K562 (cell line): ENCODE measurements at regions not wholly inside any gene's neighbourhood (a gene's known extent, or its start where the extent isn't known, plus 50 kb on each side); places are given as distances from the start of the nearest gene placed in this dataset.

Source experiments
- JUNB ChIP-seq: fragments of 450-650 bp; formaldehyde crosslinking; conservative IDR thresholded peaks from 2 replicates; pipeline ENCODE4 v1.4.0; 2020; ENCODE audit warnings: mild to moderate bottlenecking
- KAT8 ChIP-seq: fragments of 450-650 bp; IDR thresholded peaks from 2 replicates; pipeline ENCODE4 v1.6.1; 2016; ENCODE audit warnings: low read depth, mild to moderate bottlenecking
- MED1 ChIP-seq: sonication (generic); formaldehyde crosslinking; IDR thresholded peaks from 2 replicates; pipeline ENCODE4 v1.8.1; 2023; ENCODE audit warnings: missing genetic modification reagents, borderline replicate concordance
- POLR2AphosphoS5 ChIP-seq: IDR thresholded peaks from 2 replicates; pipeline ENCODE4 v1.6.1; 2011; ENCODE audit warnings: mild to moderate bottlenecking, low read depth, low read length, moderate library complexity; ENCODE audit not compliant: control insufficient read depth, insufficient read depth
- TCF7 ChIP-seq: sonication (generic); IDR thresholded peaks from 2 replicates; pipeline ENCODE4 v1.6.1; 2016; ENCODE audit warnings: antibody characterized with exemption, borderline replicate concordance
- YY1 ChIP-seq, 3 experiments: IDR thresholded peaks; 2 replicates each; pipeline ENCODE4 v1.6.1; 2011; ENCODE audit warnings: low read length in 2 of 3, mild to moderate bottlenecking in 2 of 3, moderate library complexity in 2 of 3, borderline replicate concordance in 1 of 3, control low read depth in 1 of 3, low read depth in 1 of 3; ENCODE audit not compliant: insufficient read depth in 3 of 3, insufficient replicate concordance in 2 of 3, control insufficient read depth in 1 of 3, insufficient read length in 1 of 3; ENCODE audit errors: extremely low read depth in 1 of 3
- ZBTB7A ChIP-seq: IDR thresholded peaks from 2 replicates; pipeline ENCODE4 v1.6.1; 2011; ENCODE audit warnings: low read depth, mild to moderate bottlenecking, low read length, moderate library complexity, borderline replicate concordance; ENCODE audit not compliant: control insufficient read depth
- TF ChIP-seq, protein P1 (sequence below): fragments of 250-450 bp; sonication (Bioruptor Pico); IDR thresholded peaks from 2 replicates; pipeline ENCODE4 v1.8.0; 2022; ENCODE audit warnings: moderate library complexity, mild to moderate bottlenecking, inconsistent platforms
- TF ChIP-seq, protein P2 (sequence below), 2 experiments: fragments of 450-650 bp; formaldehyde crosslinking in 1 of 2; IDR thresholded peaks; 2 replicates each; pipeline versions ENCODE4 v1.4.0 to v1.6.1; 2014 to 2020; ENCODE audit warnings: mild to moderate bottlenecking in 2 of 2, borderline replicate concordance in 1 of 2, low read depth in 1 of 2
- TF ChIP-seq, protein P3 (sequence below): sonication (generic); formaldehyde crosslinking; IDR thresholded peaks from 2 replicates; pipeline ENCODE4 v1.9.0; 2022; ENCODE audit warnings: mild to moderate bottlenecking, missing genetic modification reagents
- TF ChIP-seq, protein P4 (sequence below): fragments of 150-350 bp; IDR thresholded peaks from 2 replicates; pipeline ENCODE4 v1.6.1; 2014; ENCODE audit warnings: low read depth, mild to moderate bottlenecking, low read length, borderline replicate concordance

DNA sequence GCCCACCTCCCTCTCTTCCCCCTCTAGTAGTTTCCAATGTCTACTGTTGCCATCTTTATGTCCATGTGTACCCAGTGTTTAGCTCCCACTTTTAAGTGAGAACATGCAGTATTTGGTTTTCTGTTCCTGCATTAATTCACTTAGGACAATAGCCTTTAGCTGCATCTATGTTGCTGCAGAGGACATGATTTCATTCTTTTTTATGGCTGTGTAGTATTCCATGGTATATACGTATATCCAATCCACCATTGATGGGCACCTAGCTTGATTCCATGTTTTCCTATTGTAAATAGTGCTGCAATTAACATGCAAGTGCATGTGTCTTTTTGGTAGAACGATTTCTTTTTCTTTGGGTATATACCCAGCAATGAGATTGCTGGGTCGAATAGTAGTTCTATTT, 170.4 kb downstream of the NOC3L start:
- TF ChIP-seq KAT8 (no peak), POLR2AphosphoS5 (no peak), ZBTB7A (no peak), JUNB (CRISPR knock-in tag) (no peak), MED1 (CRISPR knock-in tag) (no peak), TCF7 (no peak), YY1 (IDR thresholded peaks at IDR 0.05; ENCODE audit: borderline replicate concordance in 1 of 3, control insufficient read depth in 1 of 3, extremely low read depth in 1 of 3, insufficient read depth in 3 of 3, insufficient read length in 1 of 3, insufficient replicate concordance in 2 of 3, low read depth in 1 of 3, low read length in 2 of 3) (no peak)
- TF ChIP-seq, protein P1, sequence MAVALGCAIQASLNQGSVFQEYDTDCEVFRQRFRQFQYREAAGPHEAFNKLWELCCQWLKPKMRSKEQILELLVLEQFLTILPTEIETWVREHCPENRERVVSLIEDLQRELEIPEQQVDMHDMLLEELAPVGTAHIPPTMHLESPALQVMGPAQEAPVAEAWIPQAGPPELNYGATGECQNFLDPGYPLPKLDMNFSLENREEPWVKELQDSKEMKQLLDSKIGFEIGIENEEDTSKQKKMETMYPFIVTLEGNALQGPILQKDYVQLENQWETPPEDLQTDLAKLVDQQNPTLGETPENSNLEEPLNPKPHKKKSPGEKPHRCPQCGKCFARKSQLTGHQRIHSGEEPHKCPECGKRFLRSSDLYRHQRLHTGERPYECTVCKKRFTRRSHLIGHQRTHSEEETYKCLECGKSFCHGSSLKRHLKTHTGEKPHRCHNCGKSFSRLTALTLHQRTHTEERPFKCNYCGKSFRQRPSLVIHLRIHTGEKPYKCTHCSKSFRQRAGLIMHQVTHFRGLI (CRISPR knock-in tag) = no peak
- TF ChIP-seq, protein P2, sequence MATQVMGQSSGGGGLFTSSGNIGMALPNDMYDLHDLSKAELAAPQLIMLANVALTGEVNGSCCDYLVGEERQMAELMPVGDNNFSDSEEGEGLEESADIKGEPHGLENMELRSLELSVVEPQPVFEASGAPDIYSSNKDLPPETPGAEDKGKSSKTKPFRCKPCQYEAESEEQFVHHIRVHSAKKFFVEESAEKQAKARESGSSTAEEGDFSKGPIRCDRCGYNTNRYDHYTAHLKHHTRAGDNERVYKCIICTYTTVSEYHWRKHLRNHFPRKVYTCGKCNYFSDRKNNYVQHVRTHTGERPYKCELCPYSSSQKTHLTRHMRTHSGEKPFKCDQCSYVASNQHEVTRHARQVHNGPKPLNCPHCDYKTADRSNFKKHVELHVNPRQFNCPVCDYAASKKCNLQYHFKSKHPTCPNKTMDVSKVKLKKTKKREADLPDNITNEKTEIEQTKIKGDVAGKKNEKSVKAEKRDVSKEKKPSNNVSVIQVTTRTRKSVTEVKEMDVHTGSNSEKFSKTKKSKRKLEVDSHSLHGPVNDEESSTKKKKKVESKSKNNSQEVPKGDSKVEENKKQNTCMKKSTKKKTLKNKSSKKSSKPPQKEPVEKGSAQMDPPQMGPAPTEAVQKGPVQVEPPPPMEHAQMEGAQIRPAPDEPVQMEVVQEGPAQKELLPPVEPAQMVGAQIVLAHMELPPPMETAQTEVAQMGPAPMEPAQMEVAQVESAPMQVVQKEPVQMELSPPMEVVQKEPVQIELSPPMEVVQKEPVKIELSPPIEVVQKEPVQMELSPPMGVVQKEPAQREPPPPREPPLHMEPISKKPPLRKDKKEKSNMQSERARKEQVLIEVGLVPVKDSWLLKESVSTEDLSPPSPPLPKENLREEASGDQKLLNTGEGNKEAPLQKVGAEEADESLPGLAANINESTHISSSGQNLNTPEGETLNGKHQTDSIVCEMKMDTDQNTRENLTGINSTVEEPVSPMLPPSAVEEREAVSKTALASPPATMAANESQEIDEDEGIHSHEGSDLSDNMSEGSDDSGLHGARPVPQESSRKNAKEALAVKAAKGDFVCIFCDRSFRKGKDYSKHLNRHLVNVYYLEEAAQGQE (IDR thresholded peaks at IDR 0.05; ENCODE audit: borderline replicate concordance) = no peak
- TF ChIP-seq, protein P2 (CRISPR knock-in tag; IDR thresholded peaks at IDR 0.05; ENCODE audit: low read depth) = no peak
- TF ChIP-seq, protein P3, sequence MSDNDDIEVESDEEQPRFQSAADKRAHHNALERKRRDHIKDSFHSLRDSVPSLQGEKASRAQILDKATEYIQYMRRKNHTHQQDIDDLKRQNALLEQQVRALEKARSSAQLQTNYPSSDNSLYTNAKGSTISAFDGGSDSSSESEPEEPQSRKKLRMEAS (CRISPR knock-in tag) = no peak
- TF ChIP-seq, protein P4, sequence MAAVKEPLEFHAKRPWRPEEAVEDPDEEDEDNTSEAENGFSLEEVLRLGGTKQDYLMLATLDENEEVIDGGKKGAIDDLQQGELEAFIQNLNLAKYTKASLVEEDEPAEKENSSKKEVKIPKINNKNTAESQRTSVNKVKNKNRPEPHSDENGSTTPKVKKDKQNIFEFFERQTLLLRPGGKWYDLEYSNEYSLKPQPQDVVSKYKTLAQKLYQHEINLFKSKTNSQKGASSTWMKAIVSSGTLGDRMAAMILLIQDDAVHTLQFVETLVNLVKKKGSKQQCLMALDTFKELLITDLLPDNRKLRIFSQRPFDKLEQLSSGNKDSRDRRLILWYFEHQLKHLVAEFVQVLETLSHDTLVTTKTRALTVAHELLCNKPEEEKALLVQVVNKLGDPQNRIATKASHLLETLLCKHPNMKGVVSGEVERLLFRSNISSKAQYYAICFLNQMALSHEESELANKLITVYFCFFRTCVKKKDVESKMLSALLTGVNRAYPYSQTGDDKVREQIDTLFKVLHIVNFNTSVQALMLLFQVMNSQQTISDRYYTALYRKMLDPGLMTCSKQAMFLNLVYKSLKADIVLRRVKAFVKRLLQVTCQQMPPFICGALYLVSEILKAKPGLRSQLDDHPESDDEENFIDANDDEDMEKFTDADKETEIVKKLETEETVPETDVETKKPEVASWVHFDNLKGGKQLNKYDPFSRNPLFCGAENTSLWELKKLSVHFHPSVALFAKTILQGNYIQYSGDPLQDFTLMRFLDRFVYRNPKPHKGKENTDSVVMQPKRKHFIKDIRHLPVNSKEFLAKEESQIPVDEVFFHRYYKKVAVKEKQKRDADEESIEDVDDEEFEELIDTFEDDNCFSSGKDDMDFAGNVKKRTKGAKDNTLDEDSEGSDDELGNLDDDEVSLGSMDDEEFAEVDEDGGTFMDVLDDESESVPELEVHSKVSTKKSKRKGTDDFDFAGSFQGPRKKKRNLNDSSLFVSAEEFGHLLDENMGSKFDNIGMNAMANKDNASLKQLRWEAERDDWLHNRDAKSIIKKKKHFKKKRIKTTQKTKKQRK = no peak
